GM18909 (cell line): ENCODE measurements at regions not wholly inside any gene's neighbourhood (a gene's known extent, or its start where the extent isn't known, plus 50 kb on each side); places are given as distances from the start of the nearest gene placed in this dataset.
"Not testable (repeated sequence)": the region's sequence is repeated elsewhere in the genome, so short reads cannot be mapped to it uniquely, and the experiment has no call there.

Source experiments
- ATAC-seq: cut with Tn5 transposase; IDR thresholded peaks from one replicate; pipeline ENCODE4 v1.9.1; 2021; ENCODE audit warnings: mild to moderate bottlenecking; ENCODE audit not compliant: unreplicated experiment, poor library complexity

- no peak for ATAC-seq
Measured at GRCh38 chr13:31512331-31512730, 227.0 kb upstream of the RXFP2 start.

DNA sequence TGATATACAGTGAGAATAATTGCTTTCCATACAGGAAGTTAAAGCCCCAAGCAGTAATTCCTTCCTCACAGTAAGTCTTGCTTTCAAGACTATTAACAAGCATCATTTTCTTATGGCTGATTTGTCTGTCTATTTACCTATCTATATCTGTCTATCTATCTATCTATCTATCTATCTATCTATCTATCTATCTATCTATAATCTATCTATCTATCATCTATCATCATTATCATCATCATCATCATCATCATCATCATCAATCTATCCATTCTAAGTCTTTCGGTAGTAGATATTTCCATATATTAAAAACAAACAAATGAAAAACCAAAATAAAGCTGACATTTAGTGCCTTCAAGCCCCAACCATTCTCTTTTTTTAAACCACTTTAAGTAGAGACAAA, 224.4 kb upstream of the RXFP2 start:
- no peak for ATAC-seq

- ATAC-seq: no peak
Measured at GRCh38 chr13:31515427-31515826, 223.9 kb upstream of the RXFP2 start.

- no peak for ATAC-seq
Measured at GRCh38 chr13:31517599-31517998, 221.7 kb upstream of the RXFP2 start.

GRCh38 chr13:31518645-31519044, 220.7 kb upstream of the RXFP2 start:
- ATAC-seq: no peak

GRCh38 chr13:31521435-31521834, 217.9 kb upstream of the RXFP2 start:
- ATAC-seq: no peak

DNA sequence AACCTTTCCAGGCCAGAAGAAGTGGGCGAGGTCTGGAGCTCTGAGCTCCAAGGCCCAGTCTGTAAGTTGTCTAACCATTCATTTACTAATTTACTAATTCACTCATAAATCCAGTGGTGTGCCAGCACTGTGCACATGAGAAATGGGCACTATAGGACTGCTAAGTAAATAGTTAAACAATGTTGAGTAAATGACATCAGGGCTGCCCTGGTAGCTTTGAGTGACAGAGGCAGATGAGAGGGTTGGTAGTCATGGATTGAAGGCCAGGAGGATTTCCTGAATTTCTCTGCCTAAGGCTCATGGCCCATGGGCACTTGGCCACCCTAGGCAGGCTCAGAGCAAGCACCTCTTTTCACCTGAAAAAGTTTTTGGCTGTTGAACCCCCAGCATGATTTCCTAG, 216.9 kb upstream of the RXFP2 start:
- ATAC-seq: no peak

- no peak for ATAC-seq
Measured at GRCh38 chr13:31528176-31528575, 211.2 kb upstream of the RXFP2 start.

DNA sequence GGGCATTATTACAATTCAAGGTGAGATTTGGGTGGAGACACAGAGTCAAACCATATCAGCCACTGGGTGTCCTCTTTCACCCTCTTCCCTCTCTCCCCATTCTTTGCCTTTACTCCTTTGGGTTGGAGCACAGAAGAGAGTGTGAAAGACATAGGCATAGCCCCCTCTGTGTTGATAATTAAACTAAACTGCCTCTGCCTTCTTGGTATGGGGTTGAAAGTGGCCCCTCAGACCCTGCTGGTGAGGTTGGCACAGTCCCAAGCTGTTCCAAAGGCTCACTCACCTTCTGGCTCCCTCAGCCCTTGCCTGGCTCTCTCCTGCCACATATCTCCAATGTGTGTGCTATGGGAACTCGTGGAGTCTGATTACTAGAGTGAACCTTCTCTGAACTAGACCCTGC, 210.6 kb upstream of the RXFP2 start:
- no peak for ATAC-seq

DNA sequence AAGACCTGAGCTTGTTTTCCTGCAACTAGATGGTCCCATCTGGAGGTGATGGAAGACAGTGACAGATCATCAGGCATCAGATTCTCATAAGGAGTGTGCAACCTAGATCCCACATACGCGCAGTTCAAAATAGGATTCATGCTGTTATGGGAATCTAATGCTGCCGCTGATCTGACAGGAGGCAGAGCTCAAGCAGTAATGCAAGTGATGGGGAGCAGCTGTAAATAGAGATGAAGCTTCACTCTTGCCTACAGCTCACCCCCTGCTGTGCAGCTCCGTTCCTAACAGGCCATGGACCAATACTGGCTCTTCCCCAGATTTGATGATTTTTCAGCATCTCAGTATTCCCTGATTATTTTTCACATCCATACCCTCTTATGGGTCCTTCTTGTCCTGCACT, 208.4 kb upstream of the RXFP2 start:
- ATAC-seq: no peak

DNA sequence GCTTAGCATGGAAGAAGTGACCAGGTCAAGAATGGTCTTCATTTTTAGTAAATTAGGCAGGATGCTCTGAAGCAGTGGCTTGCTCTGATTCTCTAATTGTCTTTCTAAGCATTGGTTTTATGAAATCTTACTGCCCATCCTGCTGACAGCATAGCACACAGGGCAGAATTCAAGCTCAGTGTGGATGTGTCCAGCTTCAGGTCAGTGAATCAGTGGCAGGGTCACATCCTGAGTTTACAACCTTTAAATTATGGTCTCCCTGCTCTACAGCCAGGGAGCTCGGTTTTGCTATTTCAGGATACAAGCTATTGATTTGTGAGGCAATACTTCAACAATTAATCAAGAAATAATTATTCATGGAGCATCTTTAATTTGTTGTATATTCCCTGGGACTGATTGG, 202.3 kb upstream of the RXFP2 start:
- ATAC-seq: no peak

- ATAC-seq: no peak
Measured at GRCh38 chr13:31538067-31539042, 201.0 kb upstream of the RXFP2 start.

- no peak for ATAC-seq
Measured at GRCh38 chr13:31540281-31540680, 199.0 kb upstream of the RXFP2 start.

GRCh38 chr13:31543190-31543589, 196.1 kb upstream of the RXFP2 start:
- no peak for ATAC-seq

GRCh38 chr13:31545616-31546015, 193.7 kb upstream of the RXFP2 start:
- ATAC-seq: no peak

DNA sequence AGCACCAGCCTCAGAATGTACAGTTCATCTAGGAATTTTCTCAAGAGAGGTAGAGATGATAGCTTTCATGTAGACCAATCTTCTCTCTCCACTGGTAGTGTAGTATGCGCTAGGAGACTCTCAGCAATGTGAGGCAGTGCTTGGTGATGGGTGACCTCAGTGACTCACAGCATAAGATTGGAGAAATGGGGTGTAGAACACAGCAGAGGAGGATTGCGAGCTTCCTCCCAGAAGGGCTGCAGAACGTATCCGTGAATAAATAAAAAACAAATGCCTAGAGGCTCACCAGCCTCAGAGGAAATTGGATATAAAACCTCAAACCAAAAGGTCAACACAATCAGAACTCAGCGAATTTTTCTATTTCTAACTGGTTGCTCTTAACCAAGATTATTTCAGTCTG, 182.9 kb upstream of the RXFP2 start:
- no peak for ATAC-seq

DNA sequence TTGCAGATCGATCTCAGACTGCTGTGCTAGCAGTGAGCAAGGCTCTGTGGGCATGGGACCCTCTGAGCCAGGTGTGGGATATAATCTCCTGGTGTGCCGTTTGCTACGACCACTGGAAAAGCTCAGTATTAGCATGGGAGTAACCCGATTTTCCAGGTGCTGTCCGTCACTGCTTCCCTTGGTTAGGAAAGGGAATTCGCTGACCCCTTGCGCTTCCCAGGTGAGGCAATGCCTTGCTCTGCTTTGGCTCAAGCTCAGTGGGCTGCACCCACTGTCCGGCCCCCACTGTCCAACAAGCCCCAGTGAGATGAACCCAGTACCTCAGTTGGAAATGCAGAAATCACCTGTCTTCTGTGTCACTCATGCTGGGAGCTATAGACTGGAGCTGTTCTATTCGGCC, 155.1 kb upstream of the RXFP2 start:
- ATAC-seq: not testable (repeated sequence)

DNA sequence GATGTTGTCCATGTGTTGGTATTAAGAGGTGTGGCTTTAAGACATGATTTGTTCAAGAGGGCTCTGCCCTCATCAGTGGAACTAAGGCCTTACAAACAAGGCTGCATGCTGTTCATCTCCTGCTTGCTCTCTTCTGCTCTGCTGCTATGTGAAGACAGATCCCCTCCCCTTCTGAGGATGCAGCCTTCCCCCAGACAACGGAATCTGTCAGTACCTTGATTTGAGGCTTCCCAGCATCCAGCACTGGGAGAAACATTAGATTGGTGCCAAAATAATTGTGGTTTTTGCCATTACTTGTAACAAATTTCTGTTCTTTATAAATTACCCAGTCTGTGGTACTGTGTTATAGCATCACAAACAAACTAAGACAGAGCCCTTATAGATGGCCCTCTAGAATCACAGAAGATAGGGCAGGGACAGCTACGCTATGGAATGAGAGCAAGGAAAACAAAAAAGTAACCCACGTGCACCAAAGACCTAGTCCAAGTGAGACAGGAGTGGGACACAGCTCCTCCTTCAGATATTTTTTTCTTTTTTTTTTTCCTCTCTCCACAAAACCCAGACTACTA, 151.5 kb upstream of the RXFP2 start:
- no peak for ATAC-seq

- ATAC-seq: no peak
Measured at GRCh38 chr13:31588316-31588715, 151.0 kb upstream of the RXFP2 start.

- no peak for ATAC-seq
Measured at GRCh38 chr13:31588893-31589292, 150.4 kb upstream of the RXFP2 start.

- ATAC-seq: no peak
Measured at GRCh38 chr13:31591642-31592233, 147.6 kb upstream of the RXFP2 start.
